Thoracic aorta (tissue), 2 donors: ENCODE measurements at regions not wholly inside any gene's neighbourhood (a gene's known extent, or its start where the extent isn't known, plus 50 kb on each side); places are given as distances from the start of the nearest gene placed in this dataset.

ENCODE experiments used
- ATAC-seq: fragments of 150-250 bp; one replicate; pipeline ENCODE4 v1.8.0; 2017; ENCODE audit warnings: low read depth; ENCODE audit not compliant: insufficient number of reproducible peaks, low FRiP score
- DNase-seq: peaks from one replicate; pipeline ENCODE4 v3.0.0-alpha.2; 2020; ENCODE audit warnings: low spot score
- H3K27ac ChIP-seq, 2 donors: fragments of 200-600 bp; sonication (generic); 1 replicate in 1 of 2; 2 replicates in 1 of 2; pipeline ENCODE4 v1.5.1; 2016; ENCODE audit warnings: mild to moderate bottlenecking in 2 of 2, moderate library complexity in 2 of 2
- H3K27me3 ChIP-seq: fragments of 200-600 bp; sonication (generic); replicated peaks from 2 replicates; pipeline ENCODE4 v1.6.0; 2016; ENCODE audit warnings: mild to moderate bottlenecking; ENCODE audit not compliant: insufficient read depth
- H3K36me3 ChIP-seq: fragments of 200-600 bp; sonication (generic); one replicate; pipeline ENCODE4 v1.5.1; 2016
- H3K4me1 ChIP-seq, 2 donors: fragments of 200-600 bp; sonication (generic); 1 replicate in 1 of 2; 2 replicates in 1 of 2; pipeline versions ENCODE4 v1.5.1 to v1.6.0; 2016; ENCODE audit warnings: low read depth in 2 of 2, mild to moderate bottlenecking in 1 of 2; ENCODE audit not compliant: control insufficient read depth in 1 of 2
- H3K4me3 ChIP-seq: fragments of 200-600 bp; sonication (generic); 2 replicates; pipeline ENCODE4 v1.5.1; 2016; ENCODE audit warnings: mild to moderate bottlenecking
- H3K9me3 ChIP-seq: fragments of 200-600 bp; sonication (generic); 2 replicates; pipeline ENCODE4 v1.5.1; 2016
- TF ChIP-seq, protein P1 (sequence below): fragments of 200-600 bp; sonication (generic); IDR thresholded peaks from one replicate; pipeline ENCODE4 v1.5.1; 2019; ENCODE audit warnings: antibody characterized with exemption

DNA sequence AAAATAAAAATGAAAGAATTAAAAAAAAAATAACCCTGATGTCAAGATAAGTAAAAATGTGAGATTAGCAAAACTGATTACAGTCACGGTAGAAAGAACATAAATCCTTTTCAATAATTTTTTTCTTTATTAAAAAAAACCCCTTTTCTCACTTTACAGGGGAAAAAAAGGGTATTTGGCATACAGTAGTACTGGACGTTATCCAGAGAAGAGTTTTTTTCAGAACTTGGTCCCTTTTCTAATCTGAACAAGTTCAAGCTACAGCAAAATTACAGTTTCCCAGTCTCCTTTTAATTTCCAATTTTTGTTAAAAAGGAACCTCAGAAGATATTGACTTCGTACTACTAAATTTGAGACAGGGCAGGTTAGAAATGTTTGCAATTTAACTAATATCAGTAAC lies 134.7 kb upstream of the DCN start:
- peak overlapping the region in 1 of 2 donors; percentile 5 for H3K27ac ChIP-seq
- no peaks in the 10 kb centered on the region for H3K36me3 ChIP-seq
- H3K27me3 ChIP-seq: no peaks in the 10 kb centered on the region
- H3K4me3 ChIP-seq: no peak overlapping the region
- peaks cover 15 to 20% of the 10 kb centered on the region in 2 donors for H3K4me1 ChIP-seq
- TF ChIP-seq, protein P1, sequence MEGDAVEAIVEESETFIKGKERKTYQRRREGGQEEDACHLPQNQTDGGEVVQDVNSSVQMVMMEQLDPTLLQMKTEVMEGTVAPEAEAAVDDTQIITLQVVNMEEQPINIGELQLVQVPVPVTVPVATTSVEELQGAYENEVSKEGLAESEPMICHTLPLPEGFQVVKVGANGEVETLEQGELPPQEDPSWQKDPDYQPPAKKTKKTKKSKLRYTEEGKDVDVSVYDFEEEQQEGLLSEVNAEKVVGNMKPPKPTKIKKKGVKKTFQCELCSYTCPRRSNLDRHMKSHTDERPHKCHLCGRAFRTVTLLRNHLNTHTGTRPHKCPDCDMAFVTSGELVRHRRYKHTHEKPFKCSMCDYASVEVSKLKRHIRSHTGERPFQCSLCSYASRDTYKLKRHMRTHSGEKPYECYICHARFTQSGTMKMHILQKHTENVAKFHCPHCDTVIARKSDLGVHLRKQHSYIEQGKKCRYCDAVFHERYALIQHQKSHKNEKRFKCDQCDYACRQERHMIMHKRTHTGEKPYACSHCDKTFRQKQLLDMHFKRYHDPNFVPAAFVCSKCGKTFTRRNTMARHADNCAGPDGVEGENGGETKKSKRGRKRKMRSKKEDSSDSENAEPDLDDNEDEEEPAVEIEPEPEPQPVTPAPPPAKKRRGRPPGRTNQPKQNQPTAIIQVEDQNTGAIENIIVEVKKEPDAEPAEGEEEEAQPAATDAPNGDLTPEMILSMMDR: no peak
- ATAC-seq (no peak), DNase-seq (no peak)
- H3K9me3 ChIP-seq: no peaks in the 10 kb centered on the region

DNA sequence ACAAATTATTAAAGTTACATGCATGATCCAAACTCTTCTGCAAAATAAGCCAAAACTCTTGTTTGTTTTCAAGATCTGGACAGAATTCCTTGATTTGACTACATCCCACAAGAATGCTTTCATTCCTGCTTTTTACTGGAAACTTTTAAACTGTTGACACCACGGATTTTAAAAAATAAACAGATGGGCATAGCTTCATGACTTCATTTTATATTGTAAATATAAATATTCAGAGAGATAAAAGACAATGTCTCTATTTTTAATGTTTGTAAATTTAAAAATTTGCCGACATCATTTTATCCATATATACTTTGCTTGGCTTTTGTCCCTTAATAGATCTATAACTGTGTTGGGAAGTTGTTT lies 134.3 kb upstream of the DCN start:
- DNase-seq (no peak), ATAC-seq (no peak)
- H3K4me1 ChIP-seq: peaks cover 15 to 20% of the 10 kb centered on the region in 2 donors
- H3K9me3 ChIP-seq: no peaks in the 10 kb centered on the region
- H3K27ac ChIP-seq: peak overlapping the region in 1 of 2 donors; percentile 5
- H3K36me3 ChIP-seq: no peaks in the 10 kb centered on the region
- TF ChIP-seq, protein P1: no peak
- H3K27me3 ChIP-seq: no peaks in the 10 kb centered on the region
- H3K4me3 ChIP-seq: no peak overlapping the region

DNA sequence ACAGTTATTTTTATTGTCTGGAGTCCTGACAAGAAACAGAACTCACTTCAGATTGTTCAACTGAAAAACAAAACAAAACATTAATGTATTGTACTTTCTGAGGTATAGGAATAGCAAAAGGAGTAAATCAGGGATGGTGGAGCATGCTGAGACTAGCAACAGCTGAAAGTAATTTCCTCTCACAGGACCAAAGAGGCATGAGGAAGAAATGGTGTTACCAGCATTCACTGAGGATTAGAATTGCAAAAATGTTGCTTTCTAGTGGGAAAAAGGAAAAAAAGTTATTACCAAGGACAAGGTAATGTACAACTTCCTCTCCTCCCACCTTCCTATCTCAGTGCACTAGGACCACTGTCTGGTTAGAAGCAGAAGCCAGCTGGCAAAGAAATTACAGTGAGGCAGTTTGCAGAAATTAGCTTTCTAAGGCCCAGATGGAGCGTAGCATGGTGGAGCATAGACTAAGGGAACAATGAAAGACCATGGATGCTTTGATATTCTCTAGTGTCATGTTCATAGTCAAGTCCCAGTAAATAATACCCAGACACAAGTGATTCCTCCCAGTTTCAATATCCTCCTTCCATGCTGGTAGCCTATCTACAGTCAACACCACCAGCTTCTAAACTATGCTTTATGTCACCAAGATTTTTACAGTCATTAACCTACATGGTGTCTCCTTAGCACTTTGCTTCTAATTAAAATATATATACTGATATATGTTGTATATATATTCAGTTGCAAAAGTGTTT lies 133.7 kb upstream of the DCN start:
- H3K27ac ChIP-seq: peak overlapping the region in 1 of 2 donors; percentile 3
- ATAC-seq: no peak
- no peaks in the 10 kb centered on the region for H3K27me3 ChIP-seq

DNA sequence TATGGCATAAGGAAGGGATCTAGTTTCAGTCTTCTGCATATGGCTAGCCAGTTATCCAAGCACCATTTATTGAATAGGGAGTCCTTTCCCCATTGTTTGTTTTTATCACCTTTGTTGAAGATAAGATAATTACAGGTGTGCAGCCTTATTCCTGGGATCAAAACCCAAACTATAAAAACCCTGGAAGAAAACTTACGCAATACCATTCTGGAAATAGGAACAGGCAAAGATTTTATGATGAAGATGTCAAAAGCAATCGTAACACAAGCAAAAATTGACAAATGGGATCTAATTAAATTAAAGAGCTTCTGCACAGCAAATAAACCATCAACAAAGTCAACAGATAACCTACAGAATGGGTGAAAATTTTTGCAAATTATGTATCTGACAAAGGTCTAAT lies 128.5 kb upstream of the DCN start:
- Histone ChIP-seq H3K4me3 (no peak overlapping the region), H3K27me3 (no peaks in the 10 kb centered on the region), H3K36me3 (no peaks in the 10 kb centered on the region), H3K9me3 (no peaks in the 10 kb centered on the region), H3K4me1 (no peaks in the 10 kb centered on the region), H3K27ac (no peak overlapping the region)
- ATAC-seq (no peak), DNase-seq (no peak)
- TF ChIP-seq, protein P1: no peak

More for the DNA sequence above, 133.7 kb upstream of the DCN start:
- no peaks in the 10 kb centered on the region for H3K36me3 ChIP-seq
- no peak for DNase-seq
- H3K4me3 ChIP-seq: no peak overlapping the region
- H3K4me1 ChIP-seq: peaks cover 15 to 20% of the 10 kb centered on the region in 2 donors
- TF ChIP-seq, protein P1: no peak
- H3K9me3 ChIP-seq: no peaks in the 10 kb centered on the region

DNA sequence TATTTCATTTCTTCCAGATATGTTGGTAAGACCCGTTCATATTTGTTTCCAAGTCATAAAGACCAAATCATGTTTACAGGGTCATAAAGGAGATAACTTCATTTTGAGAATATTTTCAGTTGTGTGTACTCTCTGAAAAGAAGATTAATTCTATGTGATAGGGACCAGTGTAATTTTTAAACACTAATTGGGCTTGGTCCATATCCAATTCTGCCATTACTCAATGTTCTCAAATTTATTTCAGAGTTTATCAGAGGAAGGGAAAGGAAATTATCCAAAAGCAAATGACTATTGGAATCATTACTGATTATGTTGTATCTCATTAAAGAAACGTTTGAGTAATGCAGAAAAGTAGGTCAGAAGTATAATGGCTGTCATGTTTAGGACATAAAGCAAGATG lies 126.8 kb upstream of the DCN start:
- H3K4me1 ChIP-seq: no peaks in the 10 kb centered on the region
- no peak for DNase-seq
- H3K4me3 ChIP-seq: no peak overlapping the region
- no peak for ATAC-seq
- H3K27ac ChIP-seq: no peak overlapping the region
- no peaks in the 10 kb centered on the region for H3K36me3 ChIP-seq
- H3K27me3 ChIP-seq: no peaks in the 10 kb centered on the region
- no peaks in the 10 kb centered on the region for H3K9me3 ChIP-seq
- TF ChIP-seq, protein P1: no peak
